PC-3 (cell line): ENCODE measurements at regions not wholly inside any gene's neighbourhood (a gene's known extent, or its start where the extent isn't known, plus 50 kb on each side); places are given as distances from the start of the nearest gene placed in this dataset.

Experiments
- EZH2 ChIP-seq: fragments of 300-600 bp; sonication (generic); IDR thresholded peaks from one replicate; pipeline ENCODE4 v1.6.1; 2017; ENCODE audit warnings: antibody characterized with exemption, mild to moderate bottlenecking, low read length; ENCODE audit not compliant: unreplicated experiment
- TF ChIP-seq, protein P1 (sequence below): fragments of 300-600 bp; sonication (generic); conservative IDR thresholded peaks from 2 replicates; pipeline ENCODE4 v1.5.1; 2017; ENCODE audit warnings: antibody characterized with exemption, low read depth, mild to moderate bottlenecking, low read length

DNA sequence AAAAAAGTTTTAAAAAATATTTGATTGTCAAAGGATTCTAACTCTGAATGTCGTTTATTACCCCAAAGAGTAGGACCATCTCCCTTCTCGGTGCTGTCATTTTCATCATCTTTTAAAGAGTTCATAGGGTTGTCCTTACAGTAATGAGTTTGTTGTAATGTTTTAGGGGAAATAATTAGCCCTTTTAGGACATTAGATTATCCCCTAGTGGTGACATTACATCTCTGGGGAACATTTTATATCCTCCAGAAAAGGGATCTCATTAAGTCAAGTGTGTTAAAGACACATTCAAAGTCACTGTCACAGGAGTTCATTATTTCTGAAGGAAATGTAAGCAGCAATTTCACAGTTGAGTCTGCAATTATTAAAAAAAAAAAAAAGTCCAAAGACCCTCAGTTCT is 99.3 kb upstream of the GJB6 start:
- TF ChIP-seq, protein P1, sequence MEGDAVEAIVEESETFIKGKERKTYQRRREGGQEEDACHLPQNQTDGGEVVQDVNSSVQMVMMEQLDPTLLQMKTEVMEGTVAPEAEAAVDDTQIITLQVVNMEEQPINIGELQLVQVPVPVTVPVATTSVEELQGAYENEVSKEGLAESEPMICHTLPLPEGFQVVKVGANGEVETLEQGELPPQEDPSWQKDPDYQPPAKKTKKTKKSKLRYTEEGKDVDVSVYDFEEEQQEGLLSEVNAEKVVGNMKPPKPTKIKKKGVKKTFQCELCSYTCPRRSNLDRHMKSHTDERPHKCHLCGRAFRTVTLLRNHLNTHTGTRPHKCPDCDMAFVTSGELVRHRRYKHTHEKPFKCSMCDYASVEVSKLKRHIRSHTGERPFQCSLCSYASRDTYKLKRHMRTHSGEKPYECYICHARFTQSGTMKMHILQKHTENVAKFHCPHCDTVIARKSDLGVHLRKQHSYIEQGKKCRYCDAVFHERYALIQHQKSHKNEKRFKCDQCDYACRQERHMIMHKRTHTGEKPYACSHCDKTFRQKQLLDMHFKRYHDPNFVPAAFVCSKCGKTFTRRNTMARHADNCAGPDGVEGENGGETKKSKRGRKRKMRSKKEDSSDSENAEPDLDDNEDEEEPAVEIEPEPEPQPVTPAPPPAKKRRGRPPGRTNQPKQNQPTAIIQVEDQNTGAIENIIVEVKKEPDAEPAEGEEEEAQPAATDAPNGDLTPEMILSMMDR: peak; percentile 51
- no peak for TF ChIP-seq EZH2
